Fibroblast of pulmonary artery (primary cell): ENCODE measurements at regions not wholly inside any gene's neighbourhood (a gene's known extent, or its start where the extent isn't known, plus 50 kb on each side); places are given as distances from the start of the nearest gene placed in this dataset.

Source experiments
- DNase-seq: peaks from one replicate; pipeline ENCODE4 v3.0.0-alpha.2; 2010; ENCODE audit warnings: low read depth
- H3K4me3 ChIP-seq: replicated peaks from 2 replicates; pipeline ENCODE4 v1.5.1; 2011; ENCODE audit warnings: low read depth, mild to moderate bottlenecking, control low read depth, low read length, moderate library complexity
- TF ChIP-seq, protein P1 (sequence below): IDR thresholded peaks from 2 replicates; pipeline ENCODE4 v1.5.1; 2011; ENCODE audit warnings: mild to moderate bottlenecking, control low read depth, low read length, inconsistent platforms; ENCODE audit errors: missing control alignments

DNA sequence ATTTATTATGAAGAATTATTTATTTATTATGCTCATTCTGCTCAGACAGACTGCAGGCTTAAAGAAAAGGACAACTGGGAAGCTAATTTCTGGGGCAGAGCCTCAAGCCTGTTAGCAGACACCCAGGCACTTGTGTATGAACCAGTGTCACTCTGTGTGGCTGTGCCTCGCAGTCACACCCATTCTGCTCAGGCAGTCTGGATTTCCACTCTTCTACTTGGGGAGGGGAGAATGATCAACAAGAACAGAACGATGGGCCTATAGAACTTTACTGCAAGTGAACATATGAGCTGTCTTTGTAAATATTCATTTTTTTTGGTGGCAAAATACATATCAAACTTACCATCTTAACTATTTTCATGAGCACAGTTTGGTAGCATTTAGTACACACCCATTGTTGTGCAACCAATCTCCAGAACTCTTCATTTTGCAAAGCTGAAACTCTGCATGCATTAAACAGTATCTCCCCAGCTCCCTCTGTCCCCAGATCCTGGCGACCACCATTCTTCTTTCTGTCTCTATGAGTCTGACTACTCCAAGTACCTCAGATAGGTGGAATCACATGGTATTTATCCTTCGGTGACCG, 181.7 kb downstream of the NUFIP1 start:
- TF ChIP-seq, protein P1, sequence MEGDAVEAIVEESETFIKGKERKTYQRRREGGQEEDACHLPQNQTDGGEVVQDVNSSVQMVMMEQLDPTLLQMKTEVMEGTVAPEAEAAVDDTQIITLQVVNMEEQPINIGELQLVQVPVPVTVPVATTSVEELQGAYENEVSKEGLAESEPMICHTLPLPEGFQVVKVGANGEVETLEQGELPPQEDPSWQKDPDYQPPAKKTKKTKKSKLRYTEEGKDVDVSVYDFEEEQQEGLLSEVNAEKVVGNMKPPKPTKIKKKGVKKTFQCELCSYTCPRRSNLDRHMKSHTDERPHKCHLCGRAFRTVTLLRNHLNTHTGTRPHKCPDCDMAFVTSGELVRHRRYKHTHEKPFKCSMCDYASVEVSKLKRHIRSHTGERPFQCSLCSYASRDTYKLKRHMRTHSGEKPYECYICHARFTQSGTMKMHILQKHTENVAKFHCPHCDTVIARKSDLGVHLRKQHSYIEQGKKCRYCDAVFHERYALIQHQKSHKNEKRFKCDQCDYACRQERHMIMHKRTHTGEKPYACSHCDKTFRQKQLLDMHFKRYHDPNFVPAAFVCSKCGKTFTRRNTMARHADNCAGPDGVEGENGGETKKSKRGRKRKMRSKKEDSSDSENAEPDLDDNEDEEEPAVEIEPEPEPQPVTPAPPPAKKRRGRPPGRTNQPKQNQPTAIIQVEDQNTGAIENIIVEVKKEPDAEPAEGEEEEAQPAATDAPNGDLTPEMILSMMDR, result no peak
- H3K4me3 ChIP-seq, result no peak overlapping the region
- DNase-seq, result no peak

DNA sequence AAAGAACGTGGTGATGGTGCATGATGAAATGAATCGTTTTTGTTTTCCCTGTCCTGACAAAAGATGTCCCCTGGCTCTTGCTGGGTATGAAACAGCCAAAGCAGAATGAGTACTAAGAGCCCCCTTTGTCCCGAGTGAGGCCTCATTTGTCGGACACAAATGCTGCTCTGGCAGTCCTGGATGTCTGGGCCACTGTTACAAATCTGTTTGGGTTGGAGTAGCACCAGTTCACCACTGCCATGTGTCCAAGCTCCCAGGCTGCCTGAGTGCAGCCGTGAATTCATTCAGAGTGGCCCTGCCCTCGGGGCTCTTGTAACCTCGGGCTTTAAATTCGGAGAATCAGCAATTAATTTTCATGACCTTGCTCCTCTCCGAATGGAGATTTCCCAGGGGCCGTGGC, 182.4 kb downstream of the NUFIP1 start:
- TF ChIP-seq, protein P1, result no peak
- no peak overlapping the region for H3K4me3 ChIP-seq
- no peak for DNase-seq

DNA sequence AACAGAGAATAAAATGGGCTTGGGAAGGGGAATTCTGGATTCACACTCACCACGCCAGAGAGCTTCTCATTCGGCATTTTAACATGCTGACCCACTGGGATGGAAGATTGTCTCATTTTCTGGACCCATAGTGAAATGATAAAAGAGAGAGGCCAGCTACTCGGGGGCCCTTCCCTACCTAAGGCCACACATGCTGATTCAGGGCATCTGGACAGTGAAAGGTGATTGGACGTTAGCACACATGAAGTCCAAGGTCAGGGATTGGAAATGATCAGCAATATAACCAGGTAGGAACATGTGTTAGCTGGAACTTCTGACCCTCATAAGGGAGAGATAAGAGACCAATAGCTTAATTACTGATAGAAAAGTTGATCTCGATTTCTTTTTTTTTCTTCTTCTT, 183.7 kb downstream of the NUFIP1 start:
- TF ChIP-seq, protein P1, result no peak
- H3K4me3 ChIP-seq, result no peak overlapping the region
- no peak for DNase-seq

DNA sequence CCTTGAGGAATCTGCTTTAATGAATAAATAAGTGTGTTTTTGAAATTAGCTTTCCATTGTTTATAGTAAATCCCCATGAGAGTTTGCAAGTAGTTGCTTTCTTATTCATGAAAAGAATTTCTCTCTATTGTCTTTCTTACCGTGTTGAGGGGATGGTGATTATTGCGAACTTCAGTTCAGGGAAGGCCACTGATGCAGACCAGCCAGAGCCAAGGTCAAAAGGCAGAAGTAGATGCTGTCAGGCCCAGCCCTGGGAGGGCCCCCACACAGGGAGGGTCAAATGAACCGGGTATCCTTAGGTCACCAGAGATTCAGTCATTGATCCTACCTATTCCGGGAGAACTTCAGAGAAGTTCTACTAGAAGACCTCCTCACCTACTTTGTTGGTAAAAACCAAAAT, 185.9 kb downstream of the NUFIP1 start:
- DNase-seq, result no peak
- TF ChIP-seq, protein P1, result no peak
- no peak overlapping the region for H3K4me3 ChIP-seq

DNA sequence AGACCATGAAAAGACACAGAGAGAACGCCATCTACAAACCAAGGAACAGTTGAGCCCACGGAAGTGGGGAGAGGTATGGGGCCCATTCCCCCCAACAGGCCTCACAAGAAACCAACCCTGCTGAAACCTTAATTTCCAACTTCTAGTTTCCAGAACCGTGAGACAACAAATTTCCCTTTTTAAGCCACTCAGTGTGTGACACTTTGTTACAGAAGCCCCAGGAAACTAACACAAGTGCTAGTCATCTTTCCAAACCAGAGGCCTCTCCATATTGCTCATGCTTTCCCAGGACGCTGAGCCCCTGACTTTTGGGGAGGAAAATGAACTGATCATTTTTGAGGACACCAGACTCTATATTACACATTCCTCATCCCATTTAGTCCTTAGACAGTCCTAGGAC, 186.8 kb downstream of the NUFIP1 start:
- TF ChIP-seq, protein P1, result no peak
- DNase-seq, result no peak
- H3K4me3 ChIP-seq, result no peak overlapping the region

DNA sequence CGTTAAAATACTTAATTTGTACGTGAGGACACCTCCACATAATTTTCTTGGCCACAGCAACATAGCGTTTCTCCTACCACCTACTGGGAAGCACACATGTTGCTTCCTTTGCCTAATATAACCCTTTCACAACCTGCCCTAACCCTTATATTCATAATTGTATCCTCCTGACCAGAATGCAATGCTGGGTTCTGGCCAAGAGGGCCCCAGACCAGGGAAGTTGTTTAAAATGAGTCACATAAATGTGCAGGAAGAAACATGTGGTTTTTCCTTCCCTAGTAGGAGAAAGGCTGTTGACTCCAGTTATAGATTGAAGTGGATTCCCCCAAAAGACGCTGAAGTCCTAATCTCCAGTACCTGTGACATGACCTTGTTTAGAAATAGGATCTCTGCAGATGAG, 187.3 kb downstream of the NUFIP1 start:
- peak; percentile 84 for DNase-seq
- H3K4me3 ChIP-seq, result no peak overlapping the region
- TF ChIP-seq, protein P1, result no peak

DNA sequence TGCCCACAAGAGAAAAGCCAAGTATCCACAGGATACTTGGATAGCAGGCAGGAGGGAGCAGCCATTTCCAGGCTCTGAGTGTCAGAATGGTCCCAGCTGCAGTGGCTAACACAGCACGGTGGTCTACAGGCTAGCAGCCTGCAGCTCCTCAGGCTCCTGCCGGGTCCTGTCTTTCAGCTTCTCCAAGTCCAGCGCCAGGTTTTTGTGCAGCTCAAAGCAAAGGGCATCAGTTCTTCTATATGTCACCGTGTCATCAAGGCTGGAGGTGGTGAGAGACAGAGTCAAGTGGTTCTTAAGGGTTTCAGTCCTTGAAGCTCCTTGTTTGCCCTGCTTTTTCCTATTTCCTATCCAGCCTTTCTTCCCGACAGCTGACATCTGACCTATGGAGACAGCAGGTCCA, 188.6 kb downstream of the NUFIP1 start:
- no peak for DNase-seq
- TF ChIP-seq, protein P1, result no peak
- no peak overlapping the region for H3K4me3 ChIP-seq
